ENCODE measurements at regions not wholly inside any gene's neighbourhood (a gene's known extent, or its start where the extent isn't known, plus 50 kb on each side); places are given as distances from the start of the nearest gene placed in this dataset.

GRCh38 chr9:109977521-109977920 is 197.5 kb downstream of the PALM2AKAP2 start:
- Mint-ChIP-seq H3K4me1 (no peaks in the 10 kb centered on the region), H3K9me3 (peaks cover 11% of the 10 kb centered on the region), H3K4me3 (no peak overlapping the region), H3K36me3 (peaks cover 7% of the 10 kb centered on the region), H3K27ac (no peak overlapping the region), H3K27me3 (ENCODE audit: low read depth) (no peaks in the 10 kb centered on the region)
- DNase-seq (ENCODE audit: low spot score in 2 of 2, unreplicated experiment in 2 of 2), result no peak
- TF ChIP-seq CTCF (IDR thresholded peaks at IDR 0.05; ENCODE audit: unreplicated experiment), result no peak

- Mint-ChIP-seq H3K9me3 (peaks cover 8% of the 10 kb centered on the region), H3K27me3 (ENCODE audit: low read depth) (no peaks in the 10 kb centered on the region), H3K4me1 (peaks cover 3% of the 10 kb centered on the region), H3K36me3 (peaks cover 7% of the 10 kb centered on the region), H3K27ac (no peak overlapping the region), H3K4me3 (no peak overlapping the region)
- no peak for TF ChIP-seq CTCF (IDR thresholded peaks at IDR 0.05; ENCODE audit: unreplicated experiment)
- no peak for DNase-seq (ENCODE audit: low spot score in 2 of 2, unreplicated experiment in 2 of 2)
Measured at GRCh38 chr9:109981091-109981490, 201.1 kb downstream of the PALM2AKAP2 start.

- Mint-ChIP-seq H3K27ac (peak overlapping the region; percentile 60), H3K4me1 (peaks cover 13% of the 10 kb centered on the region)
- no peak for DNase-seq (ENCODE audit: low spot score in 2 of 2, unreplicated experiment in 2 of 2)
Measured at GRCh38 chr9:109986521-109986991, 206.6 kb downstream of the PALM2AKAP2 start.

GRCh38 chr9:109989296-109989695 is 209.3 kb downstream of the PALM2AKAP2 start:
- no peak for TF ChIP-seq CTCF (IDR thresholded peaks at IDR 0.05; ENCODE audit: unreplicated experiment)
- peaks cover 13% of the 10 kb centered on the region for H3K9me3 Mint-ChIP-seq
- no peaks in the 10 kb centered on the region for H3K27me3 Mint-ChIP-seq (ENCODE audit: low read depth)
- H3K36me3 Mint-ChIP-seq, result peaks cover 11% of the 10 kb centered on the region
- no peak overlapping the region for H3K4me3 Mint-ChIP-seq
- peaks cover 13% of the 10 kb centered on the region for H3K4me1 Mint-ChIP-seq
- H3K27ac Mint-ChIP-seq, result no peak overlapping the region
- DNase-seq (ENCODE audit: low spot score in 2 of 2, unreplicated experiment in 2 of 2), result no peak

More at GRCh38 chr9:109986521-109986991, 206.6 kb downstream of the PALM2AKAP2 start:
- TF ChIP-seq CTCF (IDR thresholded peaks at IDR 0.05; ENCODE audit: unreplicated experiment), result no peak
- Mint-ChIP-seq H3K4me3 (no peak overlapping the region), H3K9me3 (peaks cover 19% of the 10 kb centered on the region), H3K36me3 (peaks cover 13% of the 10 kb centered on the region), H3K27me3 (ENCODE audit: low read depth) (no peaks in the 10 kb centered on the region)

GRCh38 chr9:109990541-109990940 is 210.5 kb downstream of the PALM2AKAP2 start:
- H3K27me3 Mint-ChIP-seq (ENCODE audit: low read depth), result no peaks in the 10 kb centered on the region
- peaks cover 22% of the 10 kb centered on the region for H3K36me3 Mint-ChIP-seq
- no peak overlapping the region for H3K27ac Mint-ChIP-seq
- H3K9me3 Mint-ChIP-seq, result peaks cover 26% of the 10 kb centered on the region
- DNase-seq (ENCODE audit: low spot score in 2 of 2, unreplicated experiment in 2 of 2), result no peak
- H3K4me1 Mint-ChIP-seq, result peaks cover 13% of the 10 kb centered on the region
- TF ChIP-seq CTCF (IDR thresholded peaks at IDR 0.05; ENCODE audit: unreplicated experiment), result no peak
- no peak overlapping the region for H3K4me3 Mint-ChIP-seq

GRCh38 chr9:109992293-109992692 is 212.3 kb downstream of the PALM2AKAP2 start:
- peaks cover 31% of the 10 kb centered on the region for H3K9me3 Mint-ChIP-seq
- H3K27me3 Mint-ChIP-seq (ENCODE audit: low read depth), result no peaks in the 10 kb centered on the region
- no peaks in the 10 kb centered on the region for H3K4me1 Mint-ChIP-seq
- no peak overlapping the region for H3K4me3 Mint-ChIP-seq
- no peak for TF ChIP-seq CTCF (IDR thresholded peaks at IDR 0.05; ENCODE audit: unreplicated experiment)
- no peak for DNase-seq (ENCODE audit: low spot score in 2 of 2, unreplicated experiment in 2 of 2)
- H3K36me3 Mint-ChIP-seq, result peaks cover 22% of the 10 kb centered on the region
- no peak overlapping the region for H3K27ac Mint-ChIP-seq

Data from mesothelial cell of epicardium (in vitro differentiated cells).